B cell (primary cell): ENCODE measurements at regions not wholly inside any gene's neighbourhood (a gene's known extent, or its start where the extent isn't known, plus 50 kb on each side); places are given as distances from the start of the nearest gene placed in this dataset.

Experiments used
- ATAC-seq: fragments of 200-7000 bp; cut with Tn5 transposase; one replicate; pipeline ENCODE4 v1.10.0; 2021; ENCODE audit warnings: low read depth, mild to moderate bottlenecking, moderate number of reproducible peaks, moderate library complexity
- CTCF ChIA-PET: fragments of 350-600 bp; sonication (Branson Sonifier 250); formaldehyde crosslinking; loops from one replicate; lab custom pipeline; 2021; ENCODE audit warnings: antibody characterized with exemption, inconsistent platforms; lab: Charles Lee
- POLR2A ChIA-PET: fragments of 350-600 bp; sonication (Branson Sonifier 250); formaldehyde crosslinking; loops from one replicate; lab custom pipeline; 2021; ENCODE audit warnings: antibody characterized with exemption; lab: Charles Lee
- DNase-seq: peaks from one replicate; pipeline ENCODE4 v3.0.0; 2013
- H2AFZ ChIP-seq: 2 replicates; pipeline ENCODE4 v1.6.1; 2012; ENCODE audit warnings: mild to moderate bottlenecking, low read depth, low read length; ENCODE audit not compliant: insufficient read depth, poor library complexity, severe bottlenecking
- H3K27ac ChIP-seq, 2 donors: 1 replicate in 1 of 2; 2 replicates in 1 of 2; pipeline ENCODE4 v1.5.1; 2012 to 2013; ENCODE audit warnings: low read length in 2 of 2, mild to moderate bottlenecking in 2 of 2, moderate library complexity in 1 of 2
- H3K27me3 ChIP-seq, 4 experiments: fragments of 200-600 bp in 1 of 4; sonication (generic) in 1 of 4; replicated peaks in 1 of 4; 1 replicate in 2 of 4; 2 replicates in 2 of 4; pipeline versions ENCODE4 v1.6.1 to v1.7.0; 2013 to 2016; ENCODE audit warnings: low read length in 3 of 4, mild to moderate bottlenecking in 2 of 4, mixed read lengths in 1 of 4, moderate library complexity in 1 of 4; ENCODE audit not compliant: insufficient read depth in 4 of 4, control insufficient read depth in 3 of 4; ENCODE audit errors: control extremely low read depth in 1 of 4
- H3K36me3 ChIP-seq, 2 experiments: replicated peaks in 1 of 2; 1 replicate in 1 of 2; 2 replicates in 1 of 2; pipeline versions ENCODE4 v1.6.1 to v1.7.1; 2013; ENCODE audit warnings: low read length in 1 of 2; ENCODE audit not compliant: insufficient read depth in 2 of 2, control insufficient read depth in 1 of 2; ENCODE audit errors: control extremely low read depth in 1 of 2, extremely low read depth in 1 of 2
- H3K4me1 ChIP-seq, 2 donors: fragments of 200-600 bp in 1 of 2; sonication (generic) in 1 of 2; 1 replicate in 1 of 2; 2 replicates in 1 of 2; pipeline versions ENCODE4 v1.5.1 to v1.6.1; 2013 to 2017; ENCODE audit warnings: low read length in 2 of 2; ENCODE audit not compliant: control insufficient read depth in 2 of 2, insufficient read depth in 2 of 2
- H3K4me2 ChIP-seq: replicated peaks from 2 replicates; pipeline ENCODE3; 2012; ENCODE audit warnings: mild to moderate bottlenecking, low read depth, low read length; ENCODE audit not compliant: poor library complexity, severe bottlenecking
- H3K4me3 ChIP-seq, 5 experiments: fragments of 200-600 bp in 1 of 5; sonication (generic) in 1 of 5; 1 replicate in 3 of 5; 2 replicates in 2 of 5; pipeline versions ENCODE4 v1.5.1 to v1.7.0; 2011 to 2016; ENCODE audit warnings: low read length in 4 of 5, mild to moderate bottlenecking in 4 of 5, low read depth in 2 of 5, control low read depth in 1 of 5, moderate library complexity in 1 of 5; ENCODE audit not compliant: insufficient read depth in 1 of 5; ENCODE audit errors: control extremely low read depth in 1 of 5, extremely low read depth in 1 of 5
- H3K79me2 ChIP-seq: fragments of 200-600 bp; sonication (generic); one replicate; pipeline ENCODE4 v1.6.0; 2016; ENCODE audit warnings: low read length; ENCODE audit not compliant: control insufficient read depth, insufficient read depth
- H3K9ac ChIP-seq: fragments of 200-600 bp; sonication (generic); 2 replicates; pipeline ENCODE4 v1.6.1; 2017; ENCODE audit warnings: mild to moderate bottlenecking, low read length, moderate library complexity
- H3K9me3 ChIP-seq, 3 donors: one replicate each; pipeline versions ENCODE4 v1.6.1 to v1.7.1; 2013; ENCODE audit warnings: low read length in 2 of 3; ENCODE audit not compliant: control insufficient read depth in 2 of 3, insufficient read depth in 1 of 3; ENCODE audit errors: control extremely low read depth in 1 of 3
- H4K20me1 ChIP-seq: 2 replicates; pipeline ENCODE4 v1.6.0; 2012; ENCODE audit warnings: mild to moderate bottlenecking, low read length; ENCODE audit not compliant: insufficient read depth, control insufficient read depth, poor library complexity, severe bottlenecking
- H3K27ac Mint-ChIP-seq: one replicate; pipeline ENCODE4 v1.8.0; 2021; ENCODE audit warnings: mixed read lengths
- H3K27me3 Mint-ChIP-seq: one replicate; pipeline ENCODE4 v1.8.0; 2021; ENCODE audit warnings: mixed read lengths
- H3K4me1 Mint-ChIP-seq: one replicate; pipeline ENCODE4 v1.8.0; 2021; ENCODE audit warnings: mixed read lengths
- H3K4me3 Mint-ChIP-seq: one replicate; pipeline ENCODE4 v1.8.0; 2021; ENCODE audit warnings: mixed read lengths
- H3K9me3 Mint-ChIP-seq: one replicate; pipeline ENCODE4 v1.8.0; 2022; ENCODE audit warnings: mixed read lengths; ENCODE audit not compliant: insufficient read depth
- CTCF ChIP-seq: fragments of 200-600 bp; IDR thresholded peaks from one replicate; pipeline ENCODE4 v1.8.0; 2022; ENCODE audit warnings: antibody characterized with exemption, mild to moderate bottlenecking
- EZH2 ChIP-seq: IDR thresholded peaks from 2 replicates; pipeline ENCODE4 v1.6.1; 2012; ENCODE audit warnings: borderline replicate concordance, low read depth, mild to moderate bottlenecking, moderate library complexity, low read length; ENCODE audit not compliant: insufficient read depth, poor library complexity, severe bottlenecking
- WGBS: methylation state at CpG from one replicate; pipeline ENCODE4 v1.1.5; 2013; ENCODE audit warnings: missing lambda C conversion rate; ENCODE audit not compliant: insufficient coverage; 5-methylcytosine and 5-hydroxymethylcytosine counted together
- intact Hi-C: fragments of 100-400 bp; cut with micrococcal nuclease; formaldehyde crosslinking; loops from one replicate; pipeline ENCODE4 v1.10.0; 2022

GRCh38 chr1:168483539-168483938 is 60.3 kb downstream of the XCL2 start:
- DNase-seq (no peak), ATAC-seq (no peak)
- H4K20me1 ChIP-seq: no peaks in the 10 kb centered on the region
- POLR2A ChIA-PET: no interaction called here
- peaks cover 0 to 1% (median 0%) of the 10 kb centered on the region in 3 donors for H3K9me3 ChIP-seq
- H3K27ac ChIP-seq: no peak overlapping the region
- CTCF ChIA-PET: no interaction called here
- H3K79me2 ChIP-seq: no peaks in the 10 kb centered on the region
- no peaks in the 10 kb centered on the region for H3K27me3 ChIP-seq
- H2AFZ ChIP-seq: no peak overlapping the region
- Mint-ChIP-seq H3K27ac (no peak overlapping the region), H3K27me3 (peaks cover 11% of the 10 kb centered on the region), H3K9me3 (peaks cover 5% of the 10 kb centered on the region), H3K4me3 (no peak overlapping the region), H3K4me1 (no peaks in the 10 kb centered on the region)
- no peaks in the 10 kb centered on the region for H3K4me1 ChIP-seq
- WGBS: no CpG with 5 or more reads among the region's 1 CpG
- no peak overlapping the region for H3K4me2 ChIP-seq
- no peak overlapping the region for H3K9ac ChIP-seq
- intact Hi-C loops: no loop called here
- H3K36me3 ChIP-seq: no peaks in the 10 kb centered on the region
- H3K4me3 ChIP-seq: no peak overlapping the region
- no peak for TF ChIP-seq CTCF
- TF ChIP-seq EZH2: no peak

- H3K79me2 ChIP-seq: no peaks in the 10 kb centered on the region
- H2AFZ ChIP-seq: no peak overlapping the region
- H3K27ac ChIP-seq: no peak overlapping the region
- no peak for TF ChIP-seq CTCF
- no peak for TF ChIP-seq EZH2
- H3K4me3 Mint-ChIP-seq: no peak overlapping the region
- H3K9me3 Mint-ChIP-seq: peaks cover 5% of the 10 kb centered on the region
- no peaks in the 10 kb centered on the region for H3K4me1 ChIP-seq
- H4K20me1 ChIP-seq: no peaks in the 10 kb centered on the region
- no peaks in the 10 kb centered on the region for H3K36me3 ChIP-seq
- H3K27ac Mint-ChIP-seq: no peak overlapping the region
- H3K4me3 ChIP-seq: no peak overlapping the region
- ATAC-seq (no peak), DNase-seq (no peak)
- no peak overlapping the region for H3K4me2 ChIP-seq
- H3K9me3 ChIP-seq: peaks cover 0 to 1% (median 0%) of the 10 kb centered on the region in 3 donors
- H3K4me1 Mint-ChIP-seq: no peaks in the 10 kb centered on the region
- intact Hi-C loops: no loop called here
- no peaks in the 10 kb centered on the region for H3K27me3 ChIP-seq
- H3K9ac ChIP-seq: no peak overlapping the region
- ChIA-PET CTCF (interaction anchor here (1.1 kb wide), 1 partner anchor 121 kb away, joined by 3 read pairs; no protein-coding TSS in a partner anchor), POLR2A (no interaction called here)
- H3K27me3 Mint-ChIP-seq: peaks cover 11% of the 10 kb centered on the region
These were observed 61.7 kb downstream of the XCL2 start for GRCh38 chr1:168482106-168482505.
